HAP-1 (cell line): ENCODE measurements at regions not wholly inside any gene's neighbourhood (a gene's known extent, or its start where the extent isn't known, plus 50 kb on each side); places are given as distances from the start of the nearest gene placed in this dataset.
A peak's percentile ranks its signal among the peaks of the same experiment; 100 is the strongest.
"Not testable (repeated sequence)": the region's sequence is repeated elsewhere in the genome, so short reads cannot be mapped to it uniquely, and the experiment has no call there.

Experiments
- DNase-seq, 2 experiments: peaks; one replicate each; pipeline ENCODE4 v3.0.0-alpha.2; 2016 to 2020; ENCODE audit warnings: low spot score in 2 of 2
- H3K27me3 ChIP-seq: fragments of 250-450 bp; sonication (Bioruptor Pico); 2 replicates; pipeline ENCODE4 v1.5.1; 2020; ENCODE audit warnings: low read depth, mild to moderate bottlenecking, moderate library complexity
- H3K36me3 ChIP-seq: fragments of 250-450 bp; sonication (Bioruptor Pico); replicated peaks from 2 replicates; pipeline ENCODE4 v1.5.1; 2020; ENCODE audit warnings: mild to moderate bottlenecking
- H3K4me1 ChIP-seq: fragments of 250-450 bp; sonication (Bioruptor Pico); 2 replicates; pipeline ENCODE4 v1.5.1; 2020; ENCODE audit warnings: mild to moderate bottlenecking
- H3K4me3 ChIP-seq: fragments of 250-450 bp; sonication (Bioruptor Pico); 2 replicates; pipeline ENCODE4 v1.5.1; 2020; ENCODE audit warnings: mild to moderate bottlenecking, moderate library complexity
- H3K9me3 ChIP-seq: fragments of 250-450 bp; sonication (Bioruptor Pico); 2 replicates; pipeline ENCODE4 v1.5.1; 2020; ENCODE audit warnings: mild to moderate bottlenecking, moderate library complexity
- in situ Hi-C: fragments of 300-500 bp; cut with MboI; formaldehyde crosslinking; loops from 3 replicates; pipeline ENCODE4 v1.14.3; 2020; ENCODE audit warnings: low sequenced_read_pairs, inconsistent platforms, mixed read lengths

- peak; percentile 56 to 62 for DNase-seq
Measured at GRCh38 chr6:26269531-26270485, 95.2 kb upstream of the BTN3A2 start.

GRCh38 chr6:26270486-26270861 lies 94.5 kb upstream of the BTN3A2 start:
- in situ Hi-C loops: loop anchor here (5.0 to 10.0 kb wide), 3 partner anchors 53 to 862 kb away; a partner anchor contains a TSS
- H3K9me3 ChIP-seq: no peaks in the 10 kb centered on the region
- DNase-seq: peak; percentile 49 to 65
- H3K27me3 ChIP-seq: no peaks in the 10 kb centered on the region
- peak overlapping the region; percentile 75 for H3K4me3 ChIP-seq
- no peaks in the 10 kb centered on the region for H3K36me3 ChIP-seq
- H3K4me1 ChIP-seq: peaks cover 18% of the 10 kb centered on the region

More at GRCh38 chr6:26269531-26270485, 95.2 kb upstream of the BTN3A2 start:
- in situ Hi-C loops: loop anchor here (5.0 to 10.0 kb wide), 3 partner anchors 53 to 862 kb away; a partner anchor contains a TSS
- no peaks in the 10 kb centered on the region for H3K36me3 ChIP-seq
- peaks cover 12% of the 10 kb centered on the region for H3K4me1 ChIP-seq
- H3K27me3 ChIP-seq: no peaks in the 10 kb centered on the region
- no peaks in the 10 kb centered on the region for H3K9me3 ChIP-seq
- H3K4me3 ChIP-seq: peak overlapping the region; percentile 75

- in situ Hi-C loops: loop anchor here (5.0 to 10.0 kb wide), 3 partner anchors 54 to 861 kb away; a partner anchor contains a TSS
- DNase-seq: peak; percentile 87 to 98
- H3K4me1 ChIP-seq: peaks cover 24% of the 10 kb centered on the region
Measured at GRCh38 chr6:26270903-26271667, 93.9 kb upstream of the BTN3A2 start.

GRCh38 chr6:26271668-26272024 lies 93.4 kb upstream of the BTN3A2 start:
- in situ Hi-C loops: loop anchor here (5.0 to 10.0 kb wide), 3 partner anchors 54 to 861 kb away; a partner anchor contains a TSS
- Histone ChIP-seq H3K4me1 (peaks cover 24% of the 10 kb centered on the region), H3K36me3 (no peaks in the 10 kb centered on the region), H3K9me3 (no peaks in the 10 kb centered on the region), H3K27me3 (no peaks in the 10 kb centered on the region), H3K4me3 (peak overlapping the region; percentile 75)
- no peak for DNase-seq

More at GRCh38 chr6:26270903-26271667, 93.9 kb upstream of the BTN3A2 start:
- Histone ChIP-seq H3K36me3 (no peaks in the 10 kb centered on the region), H3K27me3 (no peaks in the 10 kb centered on the region), H3K4me3 (peak overlapping the region; percentile 75), H3K9me3 (no peaks in the 10 kb centered on the region)

DNA sequence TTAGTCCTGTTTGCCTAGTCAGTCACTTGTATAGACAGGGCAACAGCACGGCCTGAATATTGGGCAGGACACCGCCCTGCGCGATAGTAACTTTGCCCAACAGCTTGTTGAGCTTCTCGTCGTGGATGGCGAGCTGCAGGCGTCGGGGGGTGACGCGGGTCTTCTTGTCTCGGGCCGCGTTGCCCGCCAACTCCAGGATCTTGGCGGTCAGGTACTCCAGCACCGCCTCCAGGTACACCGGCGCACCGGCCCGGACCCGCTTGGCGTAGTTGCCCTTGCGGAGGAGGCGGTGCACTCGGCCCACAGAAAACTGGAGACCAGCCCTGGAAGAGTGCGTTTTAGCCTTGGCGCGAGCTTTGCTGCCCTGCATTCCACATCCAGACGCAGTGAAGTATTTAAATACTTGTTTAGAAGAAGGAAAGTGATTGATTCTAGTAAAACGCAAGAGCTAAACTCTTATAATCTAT lies 92.8 kb upstream of the BTN3A2 start:
- H3K9me3 ChIP-seq: no peaks in the 10 kb centered on the region
- H3K4me1 ChIP-seq: peaks cover 24% of the 10 kb centered on the region
- peak overlapping the region; percentile 75 for H3K4me3 ChIP-seq
- peak in 1 of 2 experiments; percentile 68 for DNase-seq
- no peaks in the 10 kb centered on the region for H3K36me3 ChIP-seq
- in situ Hi-C loops: loop anchor here (5.0 to 10.0 kb wide), 3 partner anchors 55 to 860 kb away; a partner anchor contains a TSS
- H3K27me3 ChIP-seq: no peaks in the 10 kb centered on the region

- Histone ChIP-seq H3K36me3 (no peaks in the 10 kb centered on the region), H3K4me3 (peak overlapping the region; percentile 75), H3K4me1 (peaks cover 24% of the 10 kb centered on the region), H3K9me3 (no peaks in the 10 kb centered on the region), H3K27me3 (no peaks in the 10 kb centered on the region)
- peak; percentile 46 to 79 for DNase-seq
- in situ Hi-C loops: loop anchor here (5.0 to 10.0 kb wide), 3 partner anchors 57 to 858 kb away; a partner anchor contains a TSS
Measured at GRCh38 chr6:26273673-26274588, 91.1 kb upstream of the BTN3A2 start.

GRCh38 chr6:26275663-26276062 lies 89.3 kb upstream of the BTN3A2 start:
- H3K36me3 ChIP-seq: no peaks in the 10 kb centered on the region
- H3K27me3 ChIP-seq: no peaks in the 10 kb centered on the region
- in situ Hi-C loops: loop anchor here (10.0 kb wide), 1 partner anchor 251 kb away; a partner anchor contains a TSS
- H3K4me1 ChIP-seq: peaks cover 16% of the 10 kb centered on the region
- DNase-seq: peak in 1 of 2 experiments; percentile 46
- no peaks in the 10 kb centered on the region for H3K9me3 ChIP-seq
- no peak overlapping the region for H3K4me3 ChIP-seq

GRCh38 chr6:26276841-26277648 lies 88.0 kb upstream of the BTN3A2 start:
- Histone ChIP-seq H3K9me3 (no peaks in the 10 kb centered on the region), H3K36me3 (no peaks in the 10 kb centered on the region), H3K4me3 (no peak overlapping the region), H3K27me3 (no peaks in the 10 kb centered on the region), H3K4me1 (peaks cover 16% of the 10 kb centered on the region)
- no peak for DNase-seq
- in situ Hi-C loops: loop anchor here (10.0 kb wide), 1 partner anchor 252 kb away; a partner anchor contains a TSS

- H3K27me3 ChIP-seq: no peaks in the 10 kb centered on the region
- no peaks in the 10 kb centered on the region for H3K9me3 ChIP-seq
- no peak overlapping the region for H3K4me3 ChIP-seq
- no peaks in the 10 kb centered on the region for H3K36me3 ChIP-seq
- no peak for DNase-seq
- peaks cover 16% of the 10 kb centered on the region for H3K4me1 ChIP-seq
- in situ Hi-C loops: loop anchor here (10.0 kb wide), 1 partner anchor 254 kb away; a partner anchor contains a TSS
Measured at GRCh38 chr6:26278536-26278935, 86.5 kb upstream of the BTN3A2 start.

DNA sequence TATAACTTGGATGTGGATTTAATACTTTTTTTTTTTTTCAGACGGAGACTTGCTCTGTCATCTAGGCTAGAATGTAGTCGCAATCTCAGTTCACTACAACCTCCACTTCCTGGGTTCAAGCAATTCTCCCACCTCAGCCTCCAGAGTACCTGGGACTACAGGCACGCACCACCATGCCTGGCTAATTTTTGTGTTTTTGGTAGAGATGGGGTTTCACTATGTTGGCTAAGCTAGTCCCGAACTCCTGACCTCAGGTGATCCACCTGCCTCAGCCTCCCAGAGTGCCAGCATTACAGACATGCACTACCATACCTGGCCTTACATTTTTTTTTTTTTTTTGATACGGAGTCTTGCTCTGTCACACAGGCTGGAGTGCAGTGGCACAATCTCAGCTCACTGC lies 85.6 kb upstream of the BTN3A2 start:
- not testable (repeated sequence) for H3K4me3 ChIP-seq, H3K27me3 ChIP-seq, DNase-seq, H3K36me3 ChIP-seq, H3K9me3 ChIP-seq
- in situ Hi-C loops: loop anchor here (10.0 kb wide), 1 partner anchor 255 kb away; a partner anchor contains a TSS
- peaks cover 18% of the 10 kb centered on the region for H3K4me1 ChIP-seq

- no peaks in the 10 kb centered on the region for H3K9me3 ChIP-seq
- no peaks in the 10 kb centered on the region for H3K27me3 ChIP-seq
- in situ Hi-C loops: no loop called here
- no peaks in the 10 kb centered on the region for H3K36me3 ChIP-seq
- peaks cover 10% of the 10 kb centered on the region for H3K4me1 ChIP-seq
- H3K4me3 ChIP-seq: no peak overlapping the region
- no peak for DNase-seq
Measured at GRCh38 chr6:26280407-26280806, 84.6 kb upstream of the BTN3A2 start.

- Histone ChIP-seq H3K27me3 (no peaks in the 10 kb centered on the region), H3K36me3 (no peaks in the 10 kb centered on the region), H3K4me1 (peaks cover 6% of the 10 kb centered on the region), H3K4me3 (peak overlapping the region; percentile 45), H3K9me3 (no peaks in the 10 kb centered on the region)
- in situ Hi-C loops: no loop called here
- peak; percentile 53 to 73 for DNase-seq
Measured at GRCh38 chr6:26284537-26285142, 80.4 kb upstream of the BTN3A2 start.
